ENCODE measurements at regions not wholly inside any gene's neighbourhood (a gene's known extent, or its start where the extent isn't known, plus 50 kb on each side); places are given as distances from the start of the nearest gene placed in this dataset.
"Not testable (repeated sequence)": the region's sequence is repeated elsewhere in the genome, so short reads cannot be mapped to it uniquely, and the experiment has no call there.

DNA sequence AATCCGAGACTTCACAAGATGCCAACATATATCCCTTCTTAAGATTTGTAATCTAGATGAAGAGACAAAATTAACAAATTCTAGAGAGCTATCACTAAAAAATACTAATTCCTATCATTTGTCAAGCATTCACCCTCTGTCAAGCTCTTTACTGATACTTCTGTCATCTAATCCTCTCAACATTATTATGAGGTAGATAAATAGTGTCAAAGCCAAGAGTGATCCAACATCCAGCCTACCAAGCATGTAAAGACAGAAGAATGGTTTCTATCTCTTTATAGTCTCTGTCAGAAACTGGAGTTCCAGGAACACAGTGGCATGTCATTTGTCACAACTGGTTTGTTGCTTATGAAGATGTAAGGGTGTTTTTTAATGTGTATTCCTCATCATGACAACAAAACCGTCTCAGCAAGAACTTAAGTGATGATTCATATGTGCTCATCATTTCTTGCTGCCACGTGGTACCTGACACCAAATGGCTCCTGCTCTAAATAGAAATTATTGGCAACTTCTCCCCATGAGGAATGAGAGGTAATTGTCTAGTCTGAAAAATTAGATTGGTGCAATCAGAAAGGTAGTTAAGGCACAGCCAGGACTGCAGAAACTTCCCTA is 196.8 kb downstream of the TOX3 start:
- Histone ChIP-seq H3K4me1 (ENCODE audit: control extremely low read depth in 1 of 4, control insufficient read depth in 4 of 4, insufficient read depth in 4 of 4, low read length in 3 of 4) (no peaks in the 10 kb centered on the region), H3K27me3 (replicated peaks in 2 of 5; ENCODE audit: control insufficient read depth in 4 of 5, insufficient read depth in 5 of 5, low read length in 4 of 5) (no peaks in the 10 kb centered on the region), H3K36me3 (ENCODE audit: control insufficient read depth in 4 of 4, insufficient read depth in 4 of 4, low read length in 3 of 4) (no peaks in the 10 kb centered on the region), H3K27ac (ENCODE audit: insufficient read depth in 1 of 2, low read depth in 1 of 2, low read length in 2 of 2, poor library complexity in 1 of 2, severe bottlenecking in 2 of 2) (no peak overlapping the region), H3K4me3 (ENCODE audit: control insufficient read depth in 1 of 7, extremely low read depth in 1 of 7, insufficient read depth in 4 of 7, low read depth in 2 of 7, low read length in 6 of 7) (no peak overlapping the region), H3K9me3 (ENCODE audit: control extremely low read depth in 1 of 5, control insufficient read depth in 4 of 5, insufficient read depth in 2 of 5, low read depth in 1 of 5, low read length in 4 of 5) (no peaks in the 10 kb centered on the region)
- WGBS (ENCODE audit: insufficient coverage) = no CpG with 5 or more reads among the region's 3 CpGs
- ChIA-PET CTCF (no interaction called here), POLR2A (no interaction called here)
- DNase-seq = no peak

DNA sequence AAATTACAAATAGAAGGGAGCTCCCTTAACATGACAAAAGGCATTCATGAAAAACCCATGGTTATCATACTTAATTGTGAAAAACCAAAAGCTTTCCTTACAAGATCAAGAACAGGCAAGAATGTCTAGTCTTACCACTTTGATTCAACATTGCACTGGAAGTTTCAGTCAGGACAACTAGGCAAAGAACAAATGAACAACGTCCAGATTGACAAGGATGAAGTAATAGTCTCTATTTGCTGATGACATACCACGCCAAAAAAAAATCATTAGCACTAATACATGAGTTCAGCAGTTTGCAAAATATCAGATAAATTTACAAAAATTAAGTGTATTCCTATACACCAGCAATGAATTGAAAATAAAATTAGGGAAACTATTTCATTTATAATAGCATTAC is 200.2 kb downstream of the TOX3 start:
- CTCF ChIA-PET = no interaction called here
- Histone ChIP-seq H3K9me3 (ENCODE audit: control extremely low read depth in 1 of 5, control insufficient read depth in 4 of 5, insufficient read depth in 2 of 5, low read depth in 1 of 5, low read length in 4 of 5) (no peaks in the 10 kb centered on the region), H3K4me3 (ENCODE audit: control insufficient read depth in 1 of 7, extremely low read depth in 1 of 7, insufficient read depth in 4 of 7, low read depth in 2 of 7, low read length in 6 of 7) (no peak overlapping the region)

DNA sequence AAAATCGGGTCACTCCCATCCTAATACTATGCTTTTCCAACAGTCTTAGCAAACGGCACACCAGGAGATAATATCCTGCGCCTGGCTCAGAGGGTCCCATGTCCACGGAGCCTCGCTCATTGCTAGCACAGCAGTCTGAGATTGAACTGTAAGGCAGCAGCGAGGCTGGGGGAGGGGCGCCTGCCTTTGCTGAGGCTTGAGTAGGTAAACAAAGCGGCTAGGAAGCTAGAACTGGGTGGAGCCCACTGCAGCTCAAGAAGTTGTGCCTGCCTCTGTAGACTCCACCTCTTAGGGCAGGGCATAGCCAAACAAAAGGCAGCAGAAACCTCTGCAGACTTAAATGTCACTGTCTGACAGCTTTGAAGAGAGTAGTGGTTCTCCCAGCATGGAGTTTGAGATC is 213.3 kb downstream of the TOX3 start:
- H3K27ac ChIP-seq (ENCODE audit: insufficient read depth in 1 of 2, low read depth in 1 of 2, low read length in 2 of 2, poor library complexity in 1 of 2, severe bottlenecking in 2 of 2); H3K4me1 ChIP-seq (ENCODE audit: control extremely low read depth in 1 of 4, control insufficient read depth in 4 of 4, insufficient read depth in 4 of 4, low read length in 3 of 4); CTCF ChIA-PET; H3K27me3 ChIP-seq (replicated peaks in 2 of 5; ENCODE audit: control insufficient read depth in 4 of 5, insufficient read depth in 5 of 5, low read length in 4 of 5); H3K36me3 ChIP-seq (ENCODE audit: control insufficient read depth in 4 of 4, insufficient read depth in 4 of 4, low read length in 3 of 4); DNase-seq; H3K9me3 ChIP-seq (ENCODE audit: control extremely low read depth in 1 of 5, control insufficient read depth in 4 of 5, insufficient read depth in 2 of 5, low read depth in 1 of 5, low read length in 4 of 5); POLR2A ChIA-PET; H3K4me3 ChIP-seq (ENCODE audit: control insufficient read depth in 1 of 7, extremely low read depth in 1 of 7, insufficient read depth in 4 of 7, low read depth in 2 of 7, low read length in 6 of 7): not testable (repeated sequence)
- WGBS (ENCODE audit: insufficient coverage) = 98% methylated on average over 8 of the region's 8 CpGs

More for the DNA sequence above, 200.2 kb downstream of the TOX3 start:
- DNase-seq = no peak
- no peaks in the 10 kb centered on the region for H3K36me3 ChIP-seq (ENCODE audit: control insufficient read depth in 4 of 4, insufficient read depth in 4 of 4, low read length in 3 of 4)
- H3K4me1 ChIP-seq (ENCODE audit: control extremely low read depth in 1 of 4, control insufficient read depth in 4 of 4, insufficient read depth in 4 of 4, low read length in 3 of 4) = no peaks in the 10 kb centered on the region
- no CpG with 5 or more reads among the region's 2 CpGs for WGBS (ENCODE audit: insufficient coverage)
- no peak overlapping the region for H3K27ac ChIP-seq (ENCODE audit: insufficient read depth in 1 of 2, low read depth in 1 of 2, low read length in 2 of 2, poor library complexity in 1 of 2, severe bottlenecking in 2 of 2)
- no peaks in the 10 kb centered on the region for H3K27me3 ChIP-seq (replicated peaks in 2 of 5; ENCODE audit: control insufficient read depth in 4 of 5, insufficient read depth in 5 of 5, low read length in 4 of 5)
- POLR2A ChIA-PET = no interaction called here

DNA sequence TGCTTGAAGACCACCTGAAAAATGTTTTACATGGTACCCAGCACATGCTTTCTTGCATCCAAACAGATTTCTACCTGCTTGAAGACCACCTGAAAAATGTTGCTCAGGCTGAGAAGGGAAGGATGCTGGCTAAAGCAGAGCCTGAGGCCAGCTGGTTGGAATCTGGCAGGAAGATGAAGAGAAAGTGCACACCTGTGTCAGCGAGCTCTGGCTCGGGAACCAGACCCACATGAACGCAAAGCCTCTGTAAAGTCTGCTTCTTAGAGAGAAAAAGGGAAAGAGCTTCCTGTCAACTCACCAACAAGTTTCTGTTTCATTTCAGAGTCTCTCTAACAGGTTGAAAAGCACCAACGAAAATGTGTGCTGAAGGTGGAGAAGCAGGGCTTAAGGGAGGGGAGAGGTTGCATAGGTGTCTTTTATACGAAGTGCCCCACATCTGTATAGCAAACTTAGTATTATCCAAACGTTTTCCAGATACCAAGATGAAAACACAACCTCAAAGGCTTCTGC is 226.0 kb downstream of the TOX3 start:
- no peaks in the 10 kb centered on the region for H3K27me3 ChIP-seq (replicated peaks in 2 of 5; ENCODE audit: control insufficient read depth in 4 of 5, insufficient read depth in 5 of 5, low read length in 4 of 5)
- WGBS (ENCODE audit: insufficient coverage) = 90% methylated on average over 3 of the region's 6 CpGs
- ChIA-PET CTCF (no interaction called here), POLR2A (no interaction called here)
- no peak for DNase-seq
- no peak overlapping the region for H3K27ac ChIP-seq (ENCODE audit: insufficient read depth in 1 of 2, low read depth in 1 of 2, low read length in 2 of 2, poor library complexity in 1 of 2, severe bottlenecking in 2 of 2)
- no peaks in the 10 kb centered on the region for H3K9me3 ChIP-seq (ENCODE audit: control extremely low read depth in 1 of 5, control insufficient read depth in 4 of 5, insufficient read depth in 2 of 5, low read depth in 1 of 5, low read length in 4 of 5)
- no peaks in the 10 kb centered on the region for H3K36me3 ChIP-seq (ENCODE audit: control insufficient read depth in 4 of 4, insufficient read depth in 4 of 4, low read length in 3 of 4)
- no peaks in the 10 kb centered on the region for H3K4me1 ChIP-seq (ENCODE audit: control extremely low read depth in 1 of 4, control insufficient read depth in 4 of 4, insufficient read depth in 4 of 4, low read length in 3 of 4)
- H3K4me3 ChIP-seq (ENCODE audit: control insufficient read depth in 1 of 7, extremely low read depth in 1 of 7, insufficient read depth in 4 of 7, low read depth in 2 of 7, low read length in 6 of 7) = no peak overlapping the region

DNA sequence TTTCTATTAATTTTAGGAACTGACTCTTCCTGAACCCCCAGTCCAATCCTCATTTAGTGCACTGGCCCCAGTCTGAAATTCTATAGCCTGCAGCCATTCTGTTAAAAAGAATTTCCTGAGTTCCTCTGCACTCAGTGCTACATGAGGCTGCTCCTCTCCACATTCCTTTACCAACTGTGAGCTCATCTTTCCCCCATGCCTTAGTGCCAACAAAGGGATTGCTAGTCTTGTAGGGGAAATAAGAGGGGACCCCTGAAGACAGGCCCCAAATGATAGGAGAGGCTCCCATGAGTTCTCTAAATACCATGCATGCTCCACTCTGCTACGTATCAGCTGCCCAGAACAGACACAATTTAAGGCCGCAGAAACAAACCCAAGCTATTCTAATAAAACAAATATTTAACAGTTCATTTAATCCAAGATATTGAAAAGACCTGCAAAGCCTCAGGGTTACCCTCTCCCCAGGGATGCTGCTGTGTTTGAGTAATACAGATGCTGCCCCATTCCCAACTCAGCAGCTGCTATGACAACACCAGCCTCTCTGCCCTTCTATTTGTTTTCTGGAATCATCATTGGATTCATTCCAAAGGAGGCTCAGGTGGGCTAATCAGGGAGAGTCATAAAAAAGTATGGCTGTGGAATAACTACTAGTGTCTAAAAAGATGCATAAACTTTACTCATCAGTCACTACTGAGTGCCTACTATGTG is 228.5 kb downstream of the TOX3 start:
- CTCF ChIA-PET = no interaction called here
- Histone ChIP-seq H3K36me3 (ENCODE audit: control insufficient read depth in 4 of 4, insufficient read depth in 4 of 4, low read length in 3 of 4) (no peaks in the 10 kb centered on the region), H3K4me1 (ENCODE audit: control extremely low read depth in 1 of 4, control insufficient read depth in 4 of 4, insufficient read depth in 4 of 4, low read length in 3 of 4) (no peaks in the 10 kb centered on the region), H3K27me3 (replicated peaks in 2 of 5; ENCODE audit: control insufficient read depth in 4 of 5, insufficient read depth in 5 of 5, low read length in 4 of 5) (no peaks in the 10 kb centered on the region), H3K9me3 (ENCODE audit: control extremely low read depth in 1 of 5, control insufficient read depth in 4 of 5, insufficient read depth in 2 of 5, low read depth in 1 of 5, low read length in 4 of 5) (peaks cover 0 to 2% (median 0%) of the 10 kb centered on the region in 5 experiments), H3K27ac (ENCODE audit: insufficient read depth in 1 of 2, low read depth in 1 of 2, low read length in 2 of 2, poor library complexity in 1 of 2, severe bottlenecking in 2 of 2) (no peak overlapping the region), H3K4me3 (ENCODE audit: control insufficient read depth in 1 of 7, extremely low read depth in 1 of 7, insufficient read depth in 4 of 7, low read depth in 2 of 7, low read length in 6 of 7) (no peak overlapping the region)
- whole genome bisulfite sequencing (ENCODE audit: insufficient coverage) = 91% methylated on average over 2 of the region's 2 CpGs
- no peak for DNase-seq
- POLR2A ChIA-PET = no interaction called here

DNA sequence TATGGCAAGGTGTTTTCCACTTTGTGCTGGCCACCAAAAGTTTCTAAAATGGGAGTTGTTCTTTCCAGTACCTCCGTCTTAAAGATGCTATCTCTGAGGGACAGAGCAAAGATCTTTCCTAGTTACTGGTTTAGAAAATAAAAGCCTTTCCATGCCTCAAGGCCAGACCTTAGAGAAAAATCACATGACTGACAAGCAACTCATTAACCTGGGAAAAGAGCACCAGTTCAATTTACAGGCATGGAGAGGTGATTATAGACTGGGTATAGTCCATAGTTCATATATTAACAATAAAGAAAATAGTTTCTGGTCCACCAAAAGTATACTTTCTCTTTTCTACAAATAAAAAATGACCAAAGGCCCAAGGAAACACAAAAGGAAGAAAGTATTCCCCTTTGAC is 230.7 kb downstream of the TOX3 start:
- Histone ChIP-seq H3K4me3 (ENCODE audit: control insufficient read depth in 1 of 7, extremely low read depth in 1 of 7, insufficient read depth in 4 of 7, low read depth in 2 of 7, low read length in 6 of 7) (no peak overlapping the region), H3K36me3 (ENCODE audit: control insufficient read depth in 4 of 4, insufficient read depth in 4 of 4, low read length in 3 of 4) (no peaks in the 10 kb centered on the region), H3K27ac (ENCODE audit: insufficient read depth in 1 of 2, low read depth in 1 of 2, low read length in 2 of 2, poor library complexity in 1 of 2, severe bottlenecking in 2 of 2) (no peak overlapping the region), H3K27me3 (replicated peaks in 2 of 5; ENCODE audit: control insufficient read depth in 4 of 5, insufficient read depth in 5 of 5, low read length in 4 of 5) (no peaks in the 10 kb centered on the region), H3K9me3 (ENCODE audit: control extremely low read depth in 1 of 5, control insufficient read depth in 4 of 5, insufficient read depth in 2 of 5, low read depth in 1 of 5, low read length in 4 of 5) (peaks cover 0 to 2% (median 0%) of the 10 kb centered on the region in 5 experiments), H3K4me1 (ENCODE audit: control extremely low read depth in 1 of 4, control insufficient read depth in 4 of 4, insufficient read depth in 4 of 4, low read length in 3 of 4) (no peaks in the 10 kb centered on the region)
- DNase-seq = no peak
- ChIA-PET CTCF (no interaction called here), POLR2A (no interaction called here)
- no CpG with 5 or more reads among the region's 1 CpG for WGBS (ENCODE audit: insufficient coverage)

DNA sequence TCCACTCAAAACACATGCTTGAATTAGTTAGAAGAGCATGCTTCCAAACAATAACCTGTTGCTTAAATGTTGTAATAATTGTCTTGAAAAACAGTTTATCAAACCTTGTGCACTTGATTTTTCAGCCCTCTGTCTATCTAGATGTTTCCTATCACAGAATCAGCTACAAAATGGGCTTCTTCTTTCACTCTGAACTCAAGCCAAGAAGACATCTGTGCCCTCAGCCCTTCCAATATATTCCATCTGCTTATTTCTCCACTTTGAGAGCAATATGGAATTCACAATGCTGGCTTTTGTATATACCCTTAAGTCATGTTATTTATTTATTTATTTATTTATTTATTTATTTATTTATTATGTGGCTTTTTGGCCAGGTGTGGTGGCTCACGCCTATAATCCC is 234.2 kb downstream of the TOX3 start:
- POLR2A ChIA-PET = no interaction called here
- Histone ChIP-seq H3K4me1 (ENCODE audit: control extremely low read depth in 1 of 4, control insufficient read depth in 4 of 4, insufficient read depth in 4 of 4, low read length in 3 of 4) (no peaks in the 10 kb centered on the region), H3K9me3 (ENCODE audit: control extremely low read depth in 1 of 5, control insufficient read depth in 4 of 5, insufficient read depth in 2 of 5, low read depth in 1 of 5, low read length in 4 of 5) (peaks cover 0 to 2% (median 0%) of the 10 kb centered on the region in 5 experiments), H3K27me3 (replicated peaks in 2 of 5; ENCODE audit: control insufficient read depth in 4 of 5, insufficient read depth in 5 of 5, low read length in 4 of 5) (no peaks in the 10 kb centered on the region), H3K4me3 (ENCODE audit: control insufficient read depth in 1 of 7, extremely low read depth in 1 of 7, insufficient read depth in 4 of 7, low read depth in 2 of 7, low read length in 6 of 7) (no peak overlapping the region), H3K27ac (ENCODE audit: insufficient read depth in 1 of 2, low read depth in 1 of 2, low read length in 2 of 2, poor library complexity in 1 of 2, severe bottlenecking in 2 of 2) (no peak overlapping the region), H3K36me3 (ENCODE audit: control insufficient read depth in 4 of 4, insufficient read depth in 4 of 4, low read length in 3 of 4) (no peaks in the 10 kb centered on the region)
- CTCF ChIA-PET = no interaction called here
- no peak for DNase-seq
- no CpG with 5 or more reads among the region's 1 CpG for WGBS (ENCODE audit: insufficient coverage)

All from common myeloid progenitor, CD34-positive (primary cell).